Pancreas (tissue), 10 donors: ENCODE measurements at regions not wholly inside any gene's neighbourhood (a gene's known extent, or its start where the extent isn't known, plus 50 kb on each side); places are given as distances from the start of the nearest gene placed in this dataset.

Source experiments
- ATAC-seq, 4 donors: fragments of 200-7000 bp; cut with Tn5 transposase; one replicate each; pipeline versions ENCODE4 v1.8.0 to v1.9.1; 2020; ENCODE audit warnings: mild to moderate bottlenecking in 4 of 4, moderate library complexity in 4 of 4
- DNase-seq, 6 donors: peaks; one replicate each; pipeline ENCODE4 v3.0.0-alpha.2; 2020
- FAIRE-seq: peaks from 2 replicates; lab custom pipeline; 2012; peaks lifted over from hg19 to GRCh38; lab: Jason Lieb, UNC
- H3K27ac ChIP-seq, 4 donors: fragments of 200-600 bp; sonication (generic); 1 replicate in 3 of 4; 2 replicates in 1 of 4; pipeline versions ENCODE4 v1.5.0 to v1.8.0; 2020
- H3K27me3 ChIP-seq, 4 donors: fragments of 200-600 bp; one replicate each; pipeline ENCODE4 v1.8.0; 2021
- H3K36me3 ChIP-seq, 3 donors: fragments of 200-600 bp; sonication (generic) in 1 of 3; one replicate each; pipeline versions ENCODE4 v1.5.0 to v1.8.0; 2020 to 2021
- H3K4me1 ChIP-seq, 3 donors: fragments of 200-600 bp; one replicate each; pipeline ENCODE4 v1.8.0; 2021
- H3K4me3 ChIP-seq, 4 donors: fragments of 200-600 bp; sonication (generic) in 2 of 4; one replicate each; pipeline versions ENCODE4 v1.5.0 to v1.8.0; 2020 to 2021
- H3K9me3 ChIP-seq, 4 donors: fragments of 200-600 bp; one replicate each; pipeline ENCODE4 v1.8.0; 2021
- WGBS, 2 donors: extraction: QIAGEN DNeasy Blood & Tissue Kit; methylation state at CpG; one replicate each; pipeline ENCODE4 v1.1.7; 2013; 5-methylcytosine and 5-hydroxymethylcytosine counted together
- intact Hi-C, 3 donors: fragments of 100-400 bp; cut with DNase I; formaldehyde crosslinking; loops; one replicate each; pipeline versions ENCODE4 v1.11.1 to v1.14.2; 2022
- TF ChIP-seq, protein P1 (sequence below), 4 donors: fragments of 200-600 bp; sonication (generic) in 3 of 4; IDR thresholded peaks; one replicate each; pipeline versions ENCODE4 v1.5.0 to v1.8.0; 2021; ENCODE audit warnings: antibody characterized with exemption in 4 of 4
- donor health status: healthy with polysubstance abuse.
- donor health status: DM: no; HTN: no; CAD: no; lungs with moderate emphysema.
- donor health status: DM: no; HTN: no; CAD: no.
- donor health status: control.
- donor health status: control.
- donor health status: Bipolar disorder and iron deficiency.
- donor health status: DM: yes; HTN: yes; CAD: no.
- donor health status: DM: no; HTN: no; CAD: no.
- donor health status: DM: no; HTN: no; CAD: no.
- donor health status: DM: yes; HTN: yes; CAD: no.

DNA sequence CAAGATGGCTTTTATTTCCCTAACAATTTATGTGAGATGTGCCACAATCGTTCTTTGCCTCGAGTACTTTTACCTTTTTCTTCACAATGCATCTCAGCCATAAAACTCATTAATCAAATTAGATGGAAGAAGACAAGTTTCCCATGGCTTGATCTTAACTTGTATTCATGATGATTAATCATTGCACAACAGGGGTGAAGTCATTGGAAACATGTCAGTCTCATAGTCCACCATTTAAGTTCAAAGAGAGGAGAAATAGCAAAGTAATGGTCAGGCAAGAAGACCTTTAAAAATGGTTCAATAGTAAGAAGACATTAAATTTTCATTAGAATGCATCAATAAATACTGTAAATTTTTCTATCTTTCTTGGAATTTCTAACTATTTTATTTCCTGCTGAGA is 136.3 kb downstream of the FOXG1 start:
- TF ChIP-seq, protein P1, sequence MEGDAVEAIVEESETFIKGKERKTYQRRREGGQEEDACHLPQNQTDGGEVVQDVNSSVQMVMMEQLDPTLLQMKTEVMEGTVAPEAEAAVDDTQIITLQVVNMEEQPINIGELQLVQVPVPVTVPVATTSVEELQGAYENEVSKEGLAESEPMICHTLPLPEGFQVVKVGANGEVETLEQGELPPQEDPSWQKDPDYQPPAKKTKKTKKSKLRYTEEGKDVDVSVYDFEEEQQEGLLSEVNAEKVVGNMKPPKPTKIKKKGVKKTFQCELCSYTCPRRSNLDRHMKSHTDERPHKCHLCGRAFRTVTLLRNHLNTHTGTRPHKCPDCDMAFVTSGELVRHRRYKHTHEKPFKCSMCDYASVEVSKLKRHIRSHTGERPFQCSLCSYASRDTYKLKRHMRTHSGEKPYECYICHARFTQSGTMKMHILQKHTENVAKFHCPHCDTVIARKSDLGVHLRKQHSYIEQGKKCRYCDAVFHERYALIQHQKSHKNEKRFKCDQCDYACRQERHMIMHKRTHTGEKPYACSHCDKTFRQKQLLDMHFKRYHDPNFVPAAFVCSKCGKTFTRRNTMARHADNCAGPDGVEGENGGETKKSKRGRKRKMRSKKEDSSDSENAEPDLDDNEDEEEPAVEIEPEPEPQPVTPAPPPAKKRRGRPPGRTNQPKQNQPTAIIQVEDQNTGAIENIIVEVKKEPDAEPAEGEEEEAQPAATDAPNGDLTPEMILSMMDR (IDR thresholded peaks at IDR 0.05), result no peak
- no peak for FAIRE-seq
- 60 to 79% methylated on average over 2 of the region's 2 CpGs for WGBS, 2 donors

DNA sequence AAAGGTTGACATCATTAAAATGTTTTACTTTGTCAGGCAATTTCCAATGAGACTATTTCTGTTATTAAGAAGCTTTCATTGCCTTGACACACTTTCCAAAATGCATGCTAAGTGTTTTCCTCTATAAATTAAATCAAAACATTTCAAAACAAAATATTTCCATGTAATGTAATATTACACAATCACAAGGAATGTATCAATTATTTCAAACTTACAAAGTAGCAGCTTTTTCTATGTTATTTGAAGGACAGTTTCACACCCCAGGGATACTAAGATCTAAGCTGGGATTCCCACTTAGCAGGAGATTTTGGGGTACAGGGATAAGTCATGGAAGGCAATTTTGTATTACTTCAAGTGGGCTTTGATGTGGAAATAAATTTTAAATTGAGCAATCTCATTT is 144.9 kb downstream of the FOXG1 start:
- DNase-seq (no peak), ATAC-seq (no peak), FAIRE-seq (no peak)
- TF ChIP-seq, protein P1 (IDR thresholded peaks at IDR 0.05), result no peak
- intact Hi-C loops, result no loop called here
- H3K9me3 ChIP-seq, result no peaks in the 10 kb centered on the region
- H3K27ac ChIP-seq, result no peak overlapping the region
- no peaks in the 10 kb centered on the region for H3K27me3 ChIP-seq
- H3K4me3 ChIP-seq, result no peak overlapping the region
- no peaks in the 10 kb centered on the region for H3K4me1 ChIP-seq
- H3K36me3 ChIP-seq, result no peaks in the 10 kb centered on the region

More for the DNA sequence above, 136.3 kb downstream of the FOXG1 start:
- no peaks in the 10 kb centered on the region for H3K36me3 ChIP-seq
- H3K27ac ChIP-seq, result no peak overlapping the region
- no peaks in the 10 kb centered on the region for H3K4me1 ChIP-seq
- ATAC-seq, result no peak
- no peaks in the 10 kb centered on the region for H3K27me3 ChIP-seq
- H3K4me3 ChIP-seq, result no peak overlapping the region
- no peak for DNase-seq
- H3K9me3 ChIP-seq, result no peaks in the 10 kb centered on the region
- intact Hi-C loops, result no loop called here

DNA sequence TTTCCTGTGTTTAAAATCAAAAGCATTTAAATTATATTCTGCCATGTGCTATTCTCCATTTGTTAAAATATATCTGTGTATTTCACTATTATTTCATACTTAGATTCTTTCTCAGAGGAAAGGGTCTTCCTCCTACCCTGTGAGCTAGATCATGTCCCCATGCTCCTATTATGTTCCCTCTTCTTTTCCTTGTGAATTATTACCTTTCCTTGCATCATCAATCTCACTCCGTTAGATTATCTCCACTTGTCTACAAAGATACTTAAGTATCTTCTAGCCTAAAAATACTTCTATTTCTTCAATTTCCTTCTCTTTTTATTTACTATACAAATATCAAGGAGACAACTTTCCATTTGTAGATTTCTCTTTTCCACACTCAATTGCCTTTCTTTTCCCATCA is 146.5 kb downstream of the FOXG1 start:
- ATAC-seq, result no peak
- WGBS, 2 donors, result 53 to 73% methylated on average over 1 of the region's 1 CpG
- FAIRE-seq, result no peak
- Histone ChIP-seq H3K27me3 (peaks cover 0 to 4% (median 0%) of the 10 kb centered on the region in 4 donors), H3K4me1 (no peaks in the 10 kb centered on the region), H3K9me3 (no peaks in the 10 kb centered on the region), H3K4me3 (no peak overlapping the region), H3K27ac (no peak overlapping the region), H3K36me3 (no peaks in the 10 kb centered on the region)
- TF ChIP-seq, protein P1 (IDR thresholded peaks at IDR 0.05), result no peak
- intact Hi-C loops, result no loop called here
- no peak for DNase-seq

DNA sequence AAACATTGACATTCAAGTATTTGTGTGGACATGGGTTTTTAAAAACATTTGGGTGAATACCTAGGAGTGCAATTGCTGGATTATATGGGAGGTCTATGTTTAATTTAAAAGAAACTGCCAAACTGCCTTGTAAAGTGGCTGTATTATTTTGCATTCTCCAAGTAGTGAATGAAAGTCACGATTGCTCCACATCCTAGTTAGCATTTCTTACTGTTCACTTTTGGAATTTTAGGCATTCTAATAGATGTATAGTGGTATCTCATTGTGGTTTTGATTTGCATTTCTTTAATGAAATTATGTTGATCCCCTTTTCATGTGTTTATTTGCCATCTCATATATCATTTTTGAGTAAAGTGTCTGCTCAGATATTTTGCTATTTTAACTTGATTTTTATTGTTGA is 159.5 kb downstream of the FOXG1 start:
- FAIRE-seq, result no peak
- Histone ChIP-seq H3K36me3 (no peaks in the 10 kb centered on the region), H3K27ac (no peak overlapping the region), H3K4me1 (no peaks in the 10 kb centered on the region), H3K9me3 (no peaks in the 10 kb centered on the region), H3K27me3 (no peaks in the 10 kb centered on the region), H3K4me3 (no peak overlapping the region)
- TF ChIP-seq, protein P1 (IDR thresholded peaks at IDR 0.05), result no peak
- no peak for DNase-seq
- intact Hi-C loops, result no loop called here
- ATAC-seq, result no peak
- WGBS, 2 donors, result 27 to 30% methylated on average over 1 of the region's 1 CpG

DNA sequence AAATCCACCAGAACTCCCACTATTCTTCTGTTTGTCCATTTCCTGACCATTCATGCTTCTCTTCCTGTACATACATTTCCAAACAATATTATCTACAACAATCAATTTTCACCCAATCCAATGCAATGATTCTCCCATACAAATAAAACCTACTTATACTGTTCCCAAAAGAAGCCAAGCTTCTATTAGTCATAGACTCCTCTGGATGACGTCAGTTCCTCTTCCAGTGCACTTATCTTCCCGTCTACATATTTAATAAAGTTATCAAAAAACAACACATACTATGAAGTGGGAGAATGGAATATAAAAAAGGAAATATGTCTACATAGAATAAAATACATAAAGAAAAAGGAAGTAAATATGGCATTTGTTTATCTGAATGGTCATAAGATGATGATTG is 165.4 kb downstream of the FOXG1 start:
- TF ChIP-seq, protein P1 (IDR thresholded peaks at IDR 0.05), result no peak
- Histone ChIP-seq H3K27ac (no peak overlapping the region), H3K4me1 (no peaks in the 10 kb centered on the region), H3K36me3 (no peaks in the 10 kb centered on the region), H3K4me3 (no peak overlapping the region), H3K27me3 (no peaks in the 10 kb centered on the region), H3K9me3 (no peaks in the 10 kb centered on the region)
- DNase-seq (no peak), FAIRE-seq (no peak), ATAC-seq (no peak)
- intact Hi-C loops, result no loop called here
- WGBS, 2 donors, result 53 to 64% methylated on average over 2 of the region's 2 CpGs
